ENCODE measurements at regions not wholly inside any gene's neighbourhood (a gene's known extent, or its start where the extent isn't known, plus 50 kb on each side); places are given as distances from the start of the nearest gene placed in this dataset.
A peak's percentile ranks its signal among the peaks of the same experiment; 100 is the strongest.

DNA sequence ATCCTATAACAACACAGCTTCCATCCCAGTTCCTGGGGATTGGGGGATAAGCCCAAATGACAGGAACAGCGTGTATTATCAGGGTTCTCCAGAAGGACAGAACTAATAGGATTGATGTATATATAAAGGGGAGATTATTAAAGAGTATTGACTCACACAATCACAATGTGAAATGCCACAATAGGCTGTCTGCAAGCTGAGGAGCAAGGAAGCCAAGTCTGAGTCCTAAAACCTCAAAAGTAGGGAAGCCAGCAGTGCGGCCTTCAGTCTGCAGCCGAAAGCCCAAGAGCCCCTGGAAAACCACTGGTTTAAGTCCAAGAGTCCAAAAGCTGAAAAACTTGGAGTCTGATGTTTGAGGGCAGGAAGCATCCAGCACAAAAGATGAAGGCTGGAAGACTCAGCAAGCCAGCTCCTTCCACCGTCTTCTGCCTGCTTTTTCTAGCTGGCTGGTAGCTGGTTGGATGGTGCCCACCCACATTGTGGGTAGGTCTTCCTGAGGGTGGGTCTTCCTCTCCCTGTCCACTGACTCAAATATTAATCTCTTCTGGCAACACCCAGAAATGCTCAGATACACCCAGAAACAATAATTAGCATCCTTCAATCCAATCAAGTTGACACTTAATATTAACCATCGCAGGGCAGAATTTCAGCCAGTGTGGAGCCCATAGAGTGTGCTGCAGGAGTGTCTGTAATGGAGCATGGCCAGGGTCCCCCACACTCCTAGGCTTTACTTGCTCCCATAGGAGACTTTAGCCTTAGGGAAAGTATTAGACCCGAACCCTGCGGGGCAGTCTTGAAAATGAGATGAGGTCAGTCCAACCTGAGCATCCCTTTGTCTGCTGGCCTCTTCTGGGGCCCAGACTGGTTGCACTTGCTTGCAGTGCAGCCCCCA is 111.1 kb downstream of the SINHCAF start:
- Histone ChIP-seq H2AFZ (ENCODE audit: low read length) (no peak overlapping the region), H4K20me1 (ENCODE audit: insufficient read depth, low read length) (no peaks in the 10 kb centered on the region), H3K9ac (ENCODE audit: low read length) (no peak overlapping the region), H3K79me2 (ENCODE audit: low read length) (no peaks in the 10 kb centered on the region), H3K4me3 (ENCODE audit: low read length) (no peak overlapping the region), H3F3A (ENCODE audit: insufficient read depth, low read length) (no peaks in the 10 kb centered on the region), H3K36me3 (replicated peaks; ENCODE audit: insufficient read depth, low read length) (no peaks in the 10 kb centered on the region), H3K9me3 (replicated peaks; ENCODE audit: insufficient read depth, low read length) (no peaks in the 10 kb centered on the region), H3K27me3 (replicated peaks; ENCODE audit: insufficient read depth, low read length) (no peaks in the 10 kb centered on the region), H3K4me2 (ENCODE audit: low read depth, low read length) (no peak overlapping the region), H3K27ac (ENCODE audit: low read length) (no peak overlapping the region), H3K4me1 (ENCODE audit: low read length) (no peaks in the 10 kb centered on the region), H3K9me2 (replicated peaks; ENCODE audit: insufficient read depth, low read length) (no peaks in the 10 kb centered on the region)
- no peak for DNase-seq
- TF ChIP-seq EZH2phosphoT487 (IDR thresholded peaks at IDR 0.05; ENCODE audit: low read length): no peak
- TF ChIP-seq EZH2 (optimal IDR thresholded peaks at IDR 0.05; ENCODE audit: low read depth, low read length): no peak
- TF ChIP-seq CTCF (IDR thresholded peaks at IDR 0.05; ENCODE audit: low read length): no peak

DNA sequence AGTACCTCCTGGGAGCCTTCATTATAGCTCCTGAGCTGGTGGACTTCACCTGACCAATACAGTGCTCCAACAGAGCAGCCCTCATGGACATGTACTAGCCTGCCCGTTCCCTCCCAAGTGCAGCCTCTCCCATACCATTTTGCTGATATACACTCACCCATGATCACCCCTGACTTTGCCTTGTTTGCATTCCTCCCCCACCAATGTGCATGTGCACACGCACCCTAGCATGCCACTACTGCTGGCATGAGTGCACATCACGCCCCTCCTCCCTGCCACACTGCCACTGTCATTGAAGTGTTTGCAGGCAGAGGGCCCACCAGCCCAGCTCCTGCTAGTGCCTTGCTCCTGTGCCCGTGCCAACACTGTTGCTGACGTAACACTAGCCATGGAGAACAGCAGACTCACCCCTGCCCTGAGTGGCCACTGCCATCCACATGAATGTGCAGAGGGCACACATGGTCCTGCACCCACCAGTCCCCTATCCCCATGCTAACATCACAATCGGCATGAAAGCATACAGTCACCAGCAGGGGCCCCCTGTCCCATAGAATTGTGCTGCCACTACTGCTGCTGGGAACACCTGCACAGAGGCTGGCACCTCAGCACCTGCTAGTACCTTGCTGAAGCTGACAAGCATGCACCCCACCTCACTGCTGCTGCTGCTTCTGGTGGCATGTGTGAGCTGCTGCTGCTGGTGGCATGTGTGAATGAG is 110.3 kb downstream of the SINHCAF start:
- no peaks in the 10 kb centered on the region for H3K9me2 ChIP-seq (replicated peaks; ENCODE audit: insufficient read depth, low read length)
- no peaks in the 10 kb centered on the region for H3K9me3 ChIP-seq (replicated peaks; ENCODE audit: insufficient read depth, low read length)
- H3K27ac ChIP-seq (ENCODE audit: low read length): no peak overlapping the region
- H3K36me3 ChIP-seq (replicated peaks; ENCODE audit: insufficient read depth, low read length): no peaks in the 10 kb centered on the region
- H3K27me3 ChIP-seq (replicated peaks; ENCODE audit: insufficient read depth, low read length): no peaks in the 10 kb centered on the region
- H3K9ac ChIP-seq (ENCODE audit: low read length): no peak overlapping the region
- peak; percentile 27 for DNase-seq
- H2AFZ ChIP-seq (ENCODE audit: low read length): no peak overlapping the region
- H4K20me1 ChIP-seq (ENCODE audit: insufficient read depth, low read length): no peaks in the 10 kb centered on the region
- no peaks in the 10 kb centered on the region for H3F3A ChIP-seq (ENCODE audit: insufficient read depth, low read length)
- H3K4me2 ChIP-seq (ENCODE audit: low read depth, low read length): no peak overlapping the region
- no peak overlapping the region for H3K4me3 ChIP-seq (ENCODE audit: low read length)
- TF ChIP-seq CTCF (IDR thresholded peaks at IDR 0.05; ENCODE audit: low read length) (peak; percentile 25; the same call in 1 of the 2 replicates), EZH2phosphoT487 (IDR thresholded peaks at IDR 0.05; ENCODE audit: low read length) (no peak), EZH2 (optimal IDR thresholded peaks at IDR 0.05; ENCODE audit: low read depth, low read length) (no peak)
- no peaks in the 10 kb centered on the region for H3K4me1 ChIP-seq (ENCODE audit: low read length)
- H3K79me2 ChIP-seq (ENCODE audit: low read length): no peaks in the 10 kb centered on the region

- no peaks in the 10 kb centered on the region for H4K20me1 ChIP-seq (ENCODE audit: insufficient read depth, low read length)
- H3K9ac ChIP-seq (ENCODE audit: low read length): no peak overlapping the region
- no peak overlapping the region for H2AFZ ChIP-seq (ENCODE audit: low read length)
- no peaks in the 10 kb centered on the region for H3K79me2 ChIP-seq (ENCODE audit: low read length)
- no peak overlapping the region for H3K27ac ChIP-seq (ENCODE audit: low read length)
- H3F3A ChIP-seq (ENCODE audit: insufficient read depth, low read length): no peaks in the 10 kb centered on the region
- H3K9me2 ChIP-seq (replicated peaks; ENCODE audit: insufficient read depth, low read length): no peaks in the 10 kb centered on the region
- TF ChIP-seq EZH2 (optimal IDR thresholded peaks at IDR 0.05; ENCODE audit: low read depth, low read length) (no peak), CTCF (IDR thresholded peaks at IDR 0.05; ENCODE audit: low read length) (no peak), EZH2phosphoT487 (IDR thresholded peaks at IDR 0.05; ENCODE audit: low read length) (no peak)
- no peaks in the 10 kb centered on the region for H3K36me3 ChIP-seq (replicated peaks; ENCODE audit: insufficient read depth, low read length)
- H3K9me3 ChIP-seq (replicated peaks; ENCODE audit: insufficient read depth, low read length): no peaks in the 10 kb centered on the region
- H3K4me1 ChIP-seq (ENCODE audit: low read length): no peaks in the 10 kb centered on the region
- H3K4me2 ChIP-seq (ENCODE audit: low read depth, low read length): no peak overlapping the region
- no peak overlapping the region for H3K4me3 ChIP-seq (ENCODE audit: low read length)
- no peaks in the 10 kb centered on the region for H3K27me3 ChIP-seq (replicated peaks; ENCODE audit: insufficient read depth, low read length)
- no peak for DNase-seq
Measured at GRCh38 chr12:31216479-31216878, 109.5 kb downstream of the SINHCAF start.

Measured in MM.1S (cell line).